ENCODE measurements at regions not wholly inside any gene's neighbourhood (a gene's known extent, or its start where the extent isn't known, plus 50 kb on each side); places are given as distances from the start of the nearest gene placed in this dataset.

DNA sequence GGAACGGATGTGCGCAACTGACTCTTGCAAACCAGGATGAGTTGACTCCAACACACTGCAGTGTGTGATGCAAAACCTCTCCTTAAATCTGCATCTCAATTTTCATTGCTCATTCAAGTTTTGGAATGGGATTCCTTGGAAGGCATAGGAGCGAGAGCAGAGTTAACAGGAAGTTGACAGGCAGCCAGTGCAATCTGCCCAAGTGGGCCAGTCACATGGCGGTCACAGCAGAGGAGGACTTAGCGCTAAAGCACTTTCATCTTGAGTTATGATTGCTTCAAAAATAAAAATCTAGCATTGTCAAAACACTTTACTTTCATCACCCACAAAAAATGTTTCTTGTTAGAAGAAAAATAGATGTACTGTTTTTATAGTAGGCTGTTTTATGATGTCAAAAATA, 439.0 kb downstream of the FBXO15 start:
- Histone ChIP-seq H4K20me1 (ENCODE audit: insufficient read depth, low read length) (no peaks in the 10 kb centered on the region), H3K9ac (ENCODE audit: low read length) (no peak overlapping the region), H3K4me3 (ENCODE audit: low read length) (no peak overlapping the region), H3K27ac (ENCODE audit: low read length) (no peak overlapping the region), H3K36me3 (replicated peaks; ENCODE audit: low read depth, low read length) (no peaks in the 10 kb centered on the region), H3K79me2 (ENCODE audit: low read length) (no peaks in the 10 kb centered on the region), H2AFZ (ENCODE audit: low read depth, low read length) (no peak overlapping the region), H3K27me3 (ENCODE audit: low read depth, low read length) (no peaks in the 10 kb centered on the region), H3K9me3 (ENCODE audit: insufficient read depth, low read length) (no peaks in the 10 kb centered on the region), H3K4me1 (ENCODE audit: low read length) (no peaks in the 10 kb centered on the region), H3K4me2 (ENCODE audit: low read length) (no peak overlapping the region)
- TF ChIP-seq, protein P1, sequence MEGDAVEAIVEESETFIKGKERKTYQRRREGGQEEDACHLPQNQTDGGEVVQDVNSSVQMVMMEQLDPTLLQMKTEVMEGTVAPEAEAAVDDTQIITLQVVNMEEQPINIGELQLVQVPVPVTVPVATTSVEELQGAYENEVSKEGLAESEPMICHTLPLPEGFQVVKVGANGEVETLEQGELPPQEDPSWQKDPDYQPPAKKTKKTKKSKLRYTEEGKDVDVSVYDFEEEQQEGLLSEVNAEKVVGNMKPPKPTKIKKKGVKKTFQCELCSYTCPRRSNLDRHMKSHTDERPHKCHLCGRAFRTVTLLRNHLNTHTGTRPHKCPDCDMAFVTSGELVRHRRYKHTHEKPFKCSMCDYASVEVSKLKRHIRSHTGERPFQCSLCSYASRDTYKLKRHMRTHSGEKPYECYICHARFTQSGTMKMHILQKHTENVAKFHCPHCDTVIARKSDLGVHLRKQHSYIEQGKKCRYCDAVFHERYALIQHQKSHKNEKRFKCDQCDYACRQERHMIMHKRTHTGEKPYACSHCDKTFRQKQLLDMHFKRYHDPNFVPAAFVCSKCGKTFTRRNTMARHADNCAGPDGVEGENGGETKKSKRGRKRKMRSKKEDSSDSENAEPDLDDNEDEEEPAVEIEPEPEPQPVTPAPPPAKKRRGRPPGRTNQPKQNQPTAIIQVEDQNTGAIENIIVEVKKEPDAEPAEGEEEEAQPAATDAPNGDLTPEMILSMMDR (IDR thresholded peaks at IDR 0.05; ENCODE audit: low read depth, low read length), result no peak
- TF ChIP-seq EZH2phosphoT487 (IDR thresholded peaks at IDR 0.05; ENCODE audit: low read depth), result no peak

GRCh38 chr18:73707035-73707434, 440.6 kb downstream of the FBXO15 start:
- H4K20me1 ChIP-seq (ENCODE audit: insufficient read depth, low read length), result no peaks in the 10 kb centered on the region
- peaks cover 3% of the 10 kb centered on the region; the same call in 1 of the 2 replicates for H3K4me1 ChIP-seq (ENCODE audit: low read length)
- no peaks in the 10 kb centered on the region for H3K27me3 ChIP-seq (ENCODE audit: low read depth, low read length)
- H2AFZ ChIP-seq (ENCODE audit: low read depth, low read length), result no peak overlapping the region
- no peak overlapping the region for H3K4me2 ChIP-seq (ENCODE audit: low read length)
- no peaks in the 10 kb centered on the region for H3K36me3 ChIP-seq (replicated peaks; ENCODE audit: low read depth, low read length)
- no peak overlapping the region for H3K4me3 ChIP-seq (ENCODE audit: low read length)
- no peaks in the 10 kb centered on the region for H3K9me3 ChIP-seq (ENCODE audit: insufficient read depth, low read length)
- no peak overlapping the region for H3K9ac ChIP-seq (ENCODE audit: low read length)
- H3K79me2 ChIP-seq (ENCODE audit: low read length), result no peaks in the 10 kb centered on the region
- no peak overlapping the region for H3K27ac ChIP-seq (ENCODE audit: low read length)
- TF ChIP-seq, protein P1 (IDR thresholded peaks at IDR 0.05; ENCODE audit: low read depth, low read length), result no peak
- TF ChIP-seq EZH2phosphoT487 (IDR thresholded peaks at IDR 0.05; ENCODE audit: low read depth), result no peak

GRCh38 chr18:73697353-73697752, 450.3 kb downstream of the FBXO15 start:
- TF ChIP-seq EZH2phosphoT487 (IDR thresholded peaks at IDR 0.05; ENCODE audit: low read depth), result no peak
- TF ChIP-seq, protein P1 (IDR thresholded peaks at IDR 0.05; ENCODE audit: low read depth, low read length), result no peak
- H3K27ac ChIP-seq (ENCODE audit: low read length), result no peak overlapping the region
- peaks cover 2% of the 10 kb centered on the region; the same call in 1 of the 2 replicates for H3K4me1 ChIP-seq (ENCODE audit: low read length)
- H3K4me3 ChIP-seq (ENCODE audit: low read length), result no peak overlapping the region
- H2AFZ ChIP-seq (ENCODE audit: low read depth, low read length), result no peak overlapping the region
- H3K79me2 ChIP-seq (ENCODE audit: low read length), result no peaks in the 10 kb centered on the region
- no peaks in the 10 kb centered on the region for H3K9me3 ChIP-seq (ENCODE audit: insufficient read depth, low read length)
- no peaks in the 10 kb centered on the region for H3K36me3 ChIP-seq (replicated peaks; ENCODE audit: low read depth, low read length)
- no peaks in the 10 kb centered on the region for H4K20me1 ChIP-seq (ENCODE audit: insufficient read depth, low read length)
- no peak overlapping the region for H3K9ac ChIP-seq (ENCODE audit: low read length)
- H3K27me3 ChIP-seq (ENCODE audit: low read depth, low read length), result no peaks in the 10 kb centered on the region
- no peak overlapping the region for H3K4me2 ChIP-seq (ENCODE audit: low read length)

GRCh38 chr18:73696698-73697097, 450.9 kb downstream of the FBXO15 start:
- no peak overlapping the region for H2AFZ ChIP-seq (ENCODE audit: low read depth, low read length)

More at GRCh38 chr18:73696698-73697097, 450.9 kb downstream of the FBXO15 start:
- H4K20me1 ChIP-seq (ENCODE audit: insufficient read depth, low read length), result no peaks in the 10 kb centered on the region
- TF ChIP-seq, protein P1 (IDR thresholded peaks at IDR 0.05; ENCODE audit: low read depth, low read length), result no peak
- no peak for TF ChIP-seq EZH2phosphoT487 (IDR thresholded peaks at IDR 0.05; ENCODE audit: low read depth)
- no peaks in the 10 kb centered on the region for H3K4me1 ChIP-seq (ENCODE audit: low read length)
- H3K27ac ChIP-seq (ENCODE audit: low read length), result no peak overlapping the region
- H3K27me3 ChIP-seq (ENCODE audit: low read depth, low read length), result no peaks in the 10 kb centered on the region
- H3K4me2 ChIP-seq (ENCODE audit: low read length), result no peak overlapping the region
- no peak overlapping the region for H3K9ac ChIP-seq (ENCODE audit: low read length)
- H3K9me3 ChIP-seq (ENCODE audit: insufficient read depth, low read length), result no peaks in the 10 kb centered on the region
- no peaks in the 10 kb centered on the region for H3K36me3 ChIP-seq (replicated peaks; ENCODE audit: low read depth, low read length)
- no peak overlapping the region for H3K4me3 ChIP-seq (ENCODE audit: low read length)
- no peaks in the 10 kb centered on the region for H3K79me2 ChIP-seq (ENCODE audit: low read length)

Data from OCI-LY3 (cell line).